ENCODE measurements at regions not wholly inside any gene's neighbourhood (a gene's known extent, or its start where the extent isn't known, plus 50 kb on each side); places are given as distances from the start of the nearest gene placed in this dataset.

GRCh38 chr17:31653691-31654090 is 205.4 kb downstream of the COPRS start:
- Mint-ChIP-seq H3K27me3 (peaks cover 9% of the 10 kb centered on the region), H3K36me3 (ENCODE audit: low read depth) (no peaks in the 10 kb centered on the region), H3K9me3 (no peaks in the 10 kb centered on the region), H3K27ac (no peak overlapping the region), H3K4me3 (no peak overlapping the region), H3K4me1 (ENCODE audit: low read depth) (no peaks in the 10 kb centered on the region)
- TF ChIP-seq CTCF (IDR thresholded peaks at IDR 0.05) = no peak
- H3K36me3 ChIP-seq (ENCODE audit: insufficient read depth, low read length) = no peaks in the 10 kb centered on the region
- no peaks in the 10 kb centered on the region for H3K9me3 ChIP-seq (ENCODE audit: control insufficient read depth in 1 of 2, insufficient read depth in 1 of 2, low read length in 2 of 2)
- POLR2A ChIA-PET = no interaction called here
- CTCF ChIA-PET = no interaction called here
- H3K4me3 ChIP-seq (ENCODE audit: low read length) = no peak overlapping the region
- ATAC-seq (ENCODE audit: poor library complexity) (no peak), DNase-seq (no peak)
- intact Hi-C loops (cut with DNase I, micrococcal nuclease) = no loop called here
- H3K4me1 ChIP-seq (ENCODE audit: insufficient read depth, low read length) = no peaks in the 10 kb centered on the region
- H3K27ac ChIP-seq (ENCODE audit: low read depth in 1 of 2, low read length in 2 of 2) = no peak overlapping the region
- H3K27me3 ChIP-seq (ENCODE audit: control insufficient read depth in 1 of 2, insufficient read depth in 2 of 2, low read length in 2 of 2) = no peaks in the 10 kb centered on the region

- Histone ChIP-seq H3K4me3 (ENCODE audit: low read length) (no peak overlapping the region), H3K4me1 (ENCODE audit: insufficient read depth, low read length) (no peaks in the 10 kb centered on the region), H3K27me3 (ENCODE audit: control insufficient read depth in 1 of 2, insufficient read depth in 2 of 2, low read length in 2 of 2) (no peaks in the 10 kb centered on the region), H3K9me3 (ENCODE audit: control insufficient read depth in 1 of 2, insufficient read depth in 1 of 2, low read length in 2 of 2) (peaks cover 0 to 4% of the 10 kb centered on the region in 2 experiments), H3K36me3 (ENCODE audit: insufficient read depth, low read length) (no peaks in the 10 kb centered on the region), H3K27ac (ENCODE audit: low read depth in 1 of 2, low read length in 2 of 2) (no peak overlapping the region)
- ATAC-seq (ENCODE audit: poor library complexity) (no peak), DNase-seq (no peak)
- Mint-ChIP-seq H3K4me3 (no peak overlapping the region), H3K36me3 (ENCODE audit: low read depth) (no peaks in the 10 kb centered on the region), H3K27ac (no peak overlapping the region), H3K4me1 (ENCODE audit: low read depth) (no peaks in the 10 kb centered on the region), H3K27me3 (peaks cover 3% of the 10 kb centered on the region), H3K9me3 (no peaks in the 10 kb centered on the region)
- no peak for TF ChIP-seq CTCF (IDR thresholded peaks at IDR 0.05)
- CTCF ChIA-PET = no interaction called here
- intact Hi-C loops (cut with DNase I, micrococcal nuclease) = no loop called here
- POLR2A ChIA-PET = no interaction called here
Observed at GRCh38 chr17:31650756-31651520, 208.1 kb downstream of the COPRS start.

GRCh38 chr17:31649302-31649701 is 209.7 kb downstream of the COPRS start:
- TF ChIP-seq CTCF (IDR thresholded peaks at IDR 0.05) = no peak
- ATAC-seq (ENCODE audit: poor library complexity) (no peak), DNase-seq (no peak)
- Mint-ChIP-seq H3K4me3 (no peak overlapping the region), H3K27me3 (peaks cover 9% of the 10 kb centered on the region), H3K9me3 (peaks cover 11% of the 10 kb centered on the region), H3K4me1 (ENCODE audit: low read depth) (no peaks in the 10 kb centered on the region), H3K27ac (no peak overlapping the region), H3K36me3 (ENCODE audit: low read depth) (no peaks in the 10 kb centered on the region)
- ChIA-PET POLR2A (no interaction called here), CTCF (no interaction called here)
- Histone ChIP-seq H3K27me3 (ENCODE audit: control insufficient read depth in 1 of 2, insufficient read depth in 2 of 2, low read length in 2 of 2) (no peaks in the 10 kb centered on the region), H3K27ac (ENCODE audit: low read depth in 1 of 2, low read length in 2 of 2) (no peak overlapping the region), H3K36me3 (ENCODE audit: insufficient read depth, low read length) (no peaks in the 10 kb centered on the region), H3K9me3 (ENCODE audit: control insufficient read depth in 1 of 2, insufficient read depth in 1 of 2, low read length in 2 of 2) (peaks cover 5 to 7% of the 10 kb centered on the region in 2 experiments), H3K4me3 (ENCODE audit: low read length) (no peak overlapping the region), H3K4me1 (ENCODE audit: insufficient read depth, low read length) (no peaks in the 10 kb centered on the region)
- intact Hi-C loops (cut with DNase I, micrococcal nuclease) = no loop called here

All from CD4-positive, alpha-beta T cell (primary cell).